ENCODE measurements at regions not wholly inside any gene's neighbourhood (a gene's known extent, or its start where the extent isn't known, plus 50 kb on each side); places are given as distances from the start of the nearest gene placed in this dataset.
"Not testable (repeated sequence)": the region's sequence is repeated elsewhere in the genome, so short reads cannot be mapped to it uniquely, and the experiment has no call there.

- TF ChIP-seq, protein P1, sequence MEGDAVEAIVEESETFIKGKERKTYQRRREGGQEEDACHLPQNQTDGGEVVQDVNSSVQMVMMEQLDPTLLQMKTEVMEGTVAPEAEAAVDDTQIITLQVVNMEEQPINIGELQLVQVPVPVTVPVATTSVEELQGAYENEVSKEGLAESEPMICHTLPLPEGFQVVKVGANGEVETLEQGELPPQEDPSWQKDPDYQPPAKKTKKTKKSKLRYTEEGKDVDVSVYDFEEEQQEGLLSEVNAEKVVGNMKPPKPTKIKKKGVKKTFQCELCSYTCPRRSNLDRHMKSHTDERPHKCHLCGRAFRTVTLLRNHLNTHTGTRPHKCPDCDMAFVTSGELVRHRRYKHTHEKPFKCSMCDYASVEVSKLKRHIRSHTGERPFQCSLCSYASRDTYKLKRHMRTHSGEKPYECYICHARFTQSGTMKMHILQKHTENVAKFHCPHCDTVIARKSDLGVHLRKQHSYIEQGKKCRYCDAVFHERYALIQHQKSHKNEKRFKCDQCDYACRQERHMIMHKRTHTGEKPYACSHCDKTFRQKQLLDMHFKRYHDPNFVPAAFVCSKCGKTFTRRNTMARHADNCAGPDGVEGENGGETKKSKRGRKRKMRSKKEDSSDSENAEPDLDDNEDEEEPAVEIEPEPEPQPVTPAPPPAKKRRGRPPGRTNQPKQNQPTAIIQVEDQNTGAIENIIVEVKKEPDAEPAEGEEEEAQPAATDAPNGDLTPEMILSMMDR (IDR thresholded peaks at IDR 0.05; ENCODE audit: low read depth, low read length), result no peak
- H3K4me3 ChIP-seq (ENCODE audit: low read depth, low read length), result no peak overlapping the region
Measured at GRCh38 chr5:92145852-92146251, 762.7 kb upstream of the ARRDC3 start.

DNA sequence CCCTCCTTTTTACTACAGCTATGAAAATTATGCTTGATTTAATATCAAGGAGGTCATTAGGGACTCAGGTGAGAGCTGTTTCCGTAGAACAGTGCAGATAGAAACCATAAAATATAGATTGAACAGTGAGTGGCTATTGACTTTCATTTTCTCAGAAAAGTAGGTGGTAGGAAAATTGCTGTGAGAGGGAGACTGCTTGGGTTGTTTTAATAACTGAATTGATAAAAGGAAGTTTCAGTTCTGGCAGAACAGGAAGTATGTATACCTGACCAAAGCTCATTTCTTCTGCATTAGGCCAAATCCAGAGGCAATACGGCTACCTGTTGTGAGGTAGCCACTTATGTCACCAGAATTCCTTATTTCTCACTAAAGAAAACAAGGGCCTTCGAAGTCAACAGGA, 761.7 kb upstream of the ARRDC3 start:
- TF ChIP-seq, protein P1 (IDR thresholded peaks at IDR 0.05; ENCODE audit: low read depth, low read length), result no peak
- H3K4me3 ChIP-seq (ENCODE audit: low read depth, low read length), result no peak overlapping the region

- H3K4me3 ChIP-seq (ENCODE audit: low read depth, low read length), result not testable (repeated sequence)
Measured at GRCh38 chr5:92132294-92132908, 749.3 kb upstream of the ARRDC3 start.

- no peak overlapping the region for H3K4me3 ChIP-seq (ENCODE audit: low read depth, low read length)
- TF ChIP-seq, protein P1 (IDR thresholded peaks at IDR 0.05; ENCODE audit: low read depth, low read length), result no peak
Measured at GRCh38 chr5:92126182-92126581, 743.1 kb upstream of the ARRDC3 start.

GRCh38 chr5:92119110-92119509, 736.0 kb upstream of the ARRDC3 start:
- TF ChIP-seq, protein P1 (IDR thresholded peaks at IDR 0.05; ENCODE audit: low read depth, low read length), result no peak
- no peak overlapping the region for H3K4me3 ChIP-seq (ENCODE audit: low read depth, low read length)

DNA sequence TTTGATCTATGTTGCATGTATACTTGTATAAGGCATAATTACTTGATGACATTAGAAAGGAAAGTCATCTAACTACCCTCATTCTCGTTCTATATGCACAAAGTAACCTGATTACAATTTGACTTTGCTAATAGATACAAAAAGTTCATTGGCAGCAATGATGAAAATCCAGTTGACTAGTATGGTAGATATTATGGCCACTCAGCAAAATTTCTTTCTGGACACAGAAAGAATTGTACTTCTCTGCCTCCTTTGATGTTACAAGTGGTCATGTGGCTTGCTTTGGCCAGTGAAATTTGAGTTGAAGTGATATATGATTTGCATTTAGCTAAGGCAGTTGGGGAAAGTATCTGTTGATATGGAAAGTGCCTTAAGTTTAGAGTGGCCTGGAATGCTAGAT, 723.7 kb upstream of the ARRDC3 start:
- TF ChIP-seq, protein P1 (IDR thresholded peaks at IDR 0.05; ENCODE audit: low read depth, low read length), result no peak
- H3K4me3 ChIP-seq (ENCODE audit: low read depth, low read length), result no peak overlapping the region

- H3K4me3 ChIP-seq (ENCODE audit: low read depth, low read length), result no peak overlapping the region
- TF ChIP-seq, protein P1 (IDR thresholded peaks at IDR 0.05; ENCODE audit: low read depth, low read length), result no peak
Measured at GRCh38 chr5:92104126-92104525, 721.0 kb upstream of the ARRDC3 start.

DNA sequence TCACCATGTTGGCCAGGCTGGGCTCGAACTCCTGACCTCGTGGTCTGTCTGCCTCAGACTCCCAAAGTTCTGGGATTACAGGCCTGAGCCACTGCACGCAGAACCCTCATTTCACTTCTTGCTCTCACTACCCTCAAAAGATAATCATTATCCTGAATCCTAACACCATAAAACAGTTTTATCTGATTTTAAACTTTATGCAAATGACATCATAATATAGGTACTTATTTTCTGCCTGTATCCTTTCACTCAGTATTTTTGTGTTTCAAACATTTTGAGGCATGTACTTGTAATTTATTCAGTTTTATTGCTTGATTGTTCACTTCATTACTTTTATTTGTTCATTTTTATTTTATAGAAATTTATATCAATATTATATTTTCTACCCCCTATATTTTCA, 719.2 kb upstream of the ARRDC3 start:
- TF ChIP-seq, protein P1 (IDR thresholded peaks at IDR 0.05; ENCODE audit: low read depth, low read length), result no peak
- H3K4me3 ChIP-seq (ENCODE audit: low read depth, low read length), result no peak overlapping the region

Measured in WI38 (cell line).